HG03039 (cell line): ENCODE measurements at regions not wholly inside any gene's neighbourhood (a gene's known extent, or its start where the extent isn't known, plus 50 kb on each side); places are given as distances from the start of the nearest gene placed in this dataset.
A peak's percentile ranks its signal among the peaks of the same experiment; 100 is the strongest.

Experiments used
- ATAC-seq: cut with Tn5 transposase; IDR thresholded peaks from one replicate; pipeline ENCODE4 v1.9.1; 2021; ENCODE audit warnings: mild to moderate bottlenecking, moderate library complexity; ENCODE audit not compliant: unreplicated experiment

DNA sequence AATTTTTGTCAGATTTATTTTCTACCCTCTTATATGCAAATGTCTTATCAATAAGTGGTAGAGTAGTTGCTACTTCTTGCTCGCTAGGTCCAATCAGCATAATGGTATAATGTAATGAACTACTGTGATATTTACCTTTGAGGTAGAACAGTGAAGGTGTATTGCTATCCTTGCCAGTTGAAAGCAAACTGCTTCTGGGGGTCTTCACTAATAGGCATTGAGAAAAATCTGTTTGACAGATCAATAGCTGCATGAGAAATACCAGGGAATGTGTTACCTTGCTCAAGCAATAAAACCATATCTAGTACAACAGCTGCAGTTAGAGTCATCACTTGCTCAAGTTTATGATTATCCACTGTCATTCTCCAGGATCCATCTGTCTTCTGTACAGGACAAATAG is 50.1 kb upstream of the EFEMP1 start:
- ATAC-seq, result no peak

DNA sequence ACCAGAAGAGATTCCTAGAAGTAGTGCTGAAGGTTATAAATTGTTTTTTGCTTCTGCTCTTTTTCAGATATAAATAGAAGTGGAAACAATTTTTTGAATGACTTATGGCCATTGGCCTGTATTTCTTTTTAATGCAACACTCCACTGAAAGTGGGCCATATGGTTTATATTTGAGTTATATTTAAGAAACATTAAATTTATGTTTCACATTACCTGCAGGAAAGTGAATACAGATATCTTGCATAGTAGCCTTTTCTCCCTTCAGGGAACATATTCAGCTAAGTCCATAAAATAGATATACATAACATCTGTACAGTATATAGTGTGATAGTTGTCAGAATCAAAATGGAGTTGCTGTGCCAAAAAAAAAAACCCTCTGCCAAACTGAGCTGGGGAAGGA is 53.1 kb upstream of the EFEMP1 start:
- no peak for ATAC-seq

DNA sequence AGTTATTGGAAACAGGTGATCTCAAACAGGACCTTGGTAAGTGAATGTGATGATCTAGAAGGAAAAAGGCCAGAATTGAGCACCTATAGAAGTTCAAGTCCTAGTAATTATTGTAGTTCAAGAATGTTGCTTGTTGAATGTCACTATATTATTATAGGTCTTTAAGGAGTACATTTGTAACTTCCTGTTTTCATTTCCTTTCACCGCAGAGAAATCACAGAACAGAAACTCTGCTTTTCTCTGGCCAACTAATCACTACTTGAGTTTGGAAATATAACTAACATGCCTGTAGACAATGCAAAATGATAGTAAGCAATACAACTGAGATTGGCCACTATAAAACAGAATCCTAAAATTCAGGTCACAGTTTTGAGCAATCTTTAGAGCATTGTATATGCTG is 61.8 kb upstream of the EFEMP1 start:
- ATAC-seq, result peak; percentile 73

DNA sequence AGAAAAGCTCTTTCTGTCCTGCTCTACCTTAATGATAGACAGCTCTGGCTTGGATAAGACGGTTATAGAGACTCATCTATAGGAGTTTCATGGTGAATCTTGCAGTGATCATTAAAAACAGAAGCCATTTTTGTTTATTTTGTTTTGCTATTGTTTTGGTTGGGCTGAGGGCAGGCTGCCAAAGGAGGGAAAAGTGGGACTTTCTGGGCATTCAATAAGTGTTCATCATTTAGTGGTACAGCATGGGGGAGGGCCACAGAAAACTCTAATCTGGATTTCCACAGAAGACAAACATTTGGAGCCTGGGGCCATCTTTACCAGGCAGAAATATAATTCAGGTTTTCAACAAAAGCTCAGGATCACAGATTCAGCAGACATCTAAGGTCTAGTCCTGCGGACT is 62.4 kb upstream of the EFEMP1 start:
- ATAC-seq, result no peak

DNA sequence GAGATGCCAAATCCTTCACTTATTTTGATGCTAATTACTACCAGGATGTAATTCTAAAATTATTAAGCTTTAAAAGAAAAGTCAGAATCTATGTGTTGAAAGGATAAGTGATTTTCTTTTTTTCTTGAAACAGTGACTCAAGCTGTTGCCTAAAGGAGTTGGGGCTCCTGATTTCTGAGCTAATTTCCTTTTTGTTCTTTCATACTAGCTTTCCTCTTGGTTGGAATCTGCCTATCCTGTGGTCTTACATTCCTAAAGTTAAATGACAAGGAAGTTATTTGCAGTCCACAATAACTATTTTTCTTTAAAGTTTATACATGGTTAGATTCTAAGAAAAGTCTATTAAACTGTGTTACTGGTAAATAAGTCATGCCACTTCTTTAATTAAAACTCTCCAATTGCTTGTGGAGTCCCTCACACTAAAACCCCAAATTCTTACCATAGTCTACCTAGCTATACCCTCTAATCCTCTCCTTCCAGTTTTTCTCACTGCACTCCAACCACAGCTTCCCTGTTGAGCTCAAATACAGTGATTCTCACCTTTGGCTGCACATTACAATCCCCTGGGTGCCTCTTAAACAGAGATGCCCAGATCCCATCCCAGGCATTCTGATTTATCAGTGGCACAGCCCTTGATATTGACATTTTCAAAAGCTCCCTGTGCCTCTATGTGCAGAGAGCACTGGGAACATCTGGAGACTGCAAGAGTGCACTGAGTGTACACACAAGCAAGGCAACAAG is 63.3 kb upstream of the EFEMP1 start:
- no peak for ATAC-seq

DNA sequence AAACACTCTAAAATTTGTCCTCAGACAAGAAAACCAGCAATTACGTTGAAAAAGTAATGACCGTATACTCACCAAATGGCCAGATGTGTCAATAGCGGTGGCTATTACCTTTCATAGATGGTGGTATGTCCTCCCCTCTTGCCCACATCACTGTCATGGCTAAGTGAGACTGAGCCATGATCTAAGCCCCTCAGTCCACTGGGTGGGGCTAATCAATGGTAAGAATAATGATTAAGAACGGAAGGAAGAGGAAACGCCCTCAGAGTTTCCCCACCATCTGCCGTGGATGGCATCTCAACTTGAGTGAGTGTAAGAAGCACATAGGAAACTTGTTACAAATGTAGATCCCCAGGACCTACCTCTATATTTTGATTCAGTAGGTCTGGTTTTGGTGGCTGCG is 65.8 kb upstream of the EFEMP1 start:
- ATAC-seq, result no peak

DNA sequence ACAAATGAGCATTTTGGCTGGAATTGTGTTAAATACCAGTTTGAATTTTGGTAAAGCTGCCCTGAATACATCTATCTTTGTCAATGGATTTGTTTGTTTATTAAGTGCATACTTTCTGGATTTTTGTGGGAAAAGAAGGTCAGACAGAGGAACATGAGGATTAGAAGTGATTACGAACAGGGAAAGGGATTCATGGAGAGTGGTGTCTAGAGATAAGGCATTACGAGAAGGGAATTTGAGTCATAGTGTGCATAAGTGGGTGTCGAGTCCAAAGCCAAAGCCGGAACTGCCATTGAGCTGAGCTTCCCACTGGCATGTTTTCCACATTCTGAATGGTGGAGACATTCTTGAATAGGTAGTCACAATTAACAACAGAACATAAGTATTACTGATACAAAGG is 68.9 kb upstream of the EFEMP1 start:
- no peak for ATAC-seq

DNA sequence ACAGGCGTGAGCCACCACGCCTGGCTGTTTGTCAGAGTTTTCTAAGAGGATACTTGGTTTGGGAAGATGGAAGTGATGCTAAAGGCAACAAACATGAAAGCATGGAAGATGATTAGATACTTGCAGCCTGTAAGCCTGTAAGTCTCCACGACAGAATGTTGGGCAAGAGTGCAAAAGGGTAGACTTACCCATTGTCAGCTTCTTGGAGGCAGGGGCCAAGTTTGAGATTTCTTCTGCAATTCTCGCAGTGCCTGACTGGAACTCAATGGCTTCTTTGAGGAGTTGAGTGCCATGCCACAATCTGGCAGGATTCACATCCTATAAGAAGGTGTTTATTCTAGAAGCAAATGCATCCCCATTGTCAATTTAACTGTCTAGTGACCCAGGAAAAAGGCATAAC is 70.1 kb upstream of the EFEMP1 start:
- ATAC-seq, result no peak

DNA sequence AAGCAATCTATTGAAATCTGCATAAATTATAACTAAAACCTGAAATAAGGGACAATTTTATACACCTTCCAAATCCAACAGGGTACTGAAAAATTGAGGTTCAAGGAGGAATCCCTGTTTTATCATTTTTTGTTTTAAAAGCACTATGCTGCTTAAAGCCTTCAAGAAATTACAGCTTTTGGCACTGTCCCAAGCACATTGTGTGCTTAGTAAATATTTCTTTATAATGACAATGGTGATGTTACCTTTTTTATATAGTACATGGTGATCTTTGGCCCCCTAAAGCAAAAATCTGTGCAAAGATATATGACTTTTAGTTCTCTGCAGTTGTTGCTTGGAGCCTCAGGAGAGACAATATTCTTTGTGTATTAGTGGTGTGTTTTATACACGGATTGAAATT is 71.6 kb upstream of the EFEMP1 start:
- no peak for ATAC-seq

DNA sequence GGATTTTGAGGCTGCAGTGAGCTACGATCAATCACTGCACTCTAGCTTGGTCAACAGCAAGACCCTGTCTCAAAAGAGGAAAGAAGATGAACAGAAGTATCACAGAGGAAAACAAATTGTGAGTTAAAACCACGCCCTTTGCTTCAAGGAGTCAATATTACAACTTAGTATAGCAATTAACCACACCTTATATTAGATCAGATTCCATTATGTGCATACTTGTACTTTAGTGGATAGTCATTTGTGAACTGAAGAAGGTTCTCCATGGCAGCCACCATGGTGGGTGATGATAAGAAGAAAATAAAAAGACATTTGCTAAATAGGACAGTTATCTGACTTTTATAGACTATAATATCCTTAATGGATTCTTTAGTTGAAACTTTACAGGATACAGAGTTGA is 72.3 kb upstream of the EFEMP1 start:
- ATAC-seq, result no peak

DNA sequence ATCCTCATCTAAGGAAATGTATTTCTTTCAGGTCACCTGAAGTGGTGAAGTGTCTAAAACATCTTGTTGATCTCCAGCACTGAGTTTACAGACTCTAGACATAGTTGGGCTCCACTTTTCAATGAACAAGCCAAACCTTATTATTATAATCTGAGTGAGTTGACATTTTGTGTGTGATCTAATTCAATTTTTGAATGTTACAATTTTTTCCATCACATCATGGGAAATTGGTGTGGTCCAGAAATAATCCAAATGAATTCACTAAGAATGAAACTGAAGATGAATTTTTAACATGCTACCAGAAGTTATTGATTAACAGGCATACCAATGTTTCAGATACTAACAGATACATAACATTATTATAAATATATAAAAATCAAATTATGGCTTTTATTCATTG is 75.6 kb upstream of the EFEMP1 start:
- no peak for ATAC-seq

DNA sequence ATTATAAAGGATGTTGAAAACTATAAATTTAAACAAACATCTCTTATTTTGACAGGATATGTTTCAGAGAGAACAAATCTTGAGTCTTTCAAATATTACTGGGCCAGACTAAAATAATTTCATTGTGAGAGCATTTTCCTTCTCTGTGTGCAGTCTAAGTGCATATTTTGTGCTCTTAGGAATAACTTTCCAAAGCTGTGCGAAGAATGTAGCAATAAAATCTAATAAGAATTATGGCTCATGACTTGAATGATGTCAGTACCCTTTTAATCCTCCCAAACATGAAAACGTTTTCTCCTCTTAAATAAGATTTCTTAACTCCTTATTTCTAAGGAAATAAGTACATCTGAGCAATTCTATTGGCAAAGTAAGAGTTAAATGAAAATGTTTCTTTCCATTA is 76.2 kb upstream of the EFEMP1 start:
- ATAC-seq, result no peak

DNA sequence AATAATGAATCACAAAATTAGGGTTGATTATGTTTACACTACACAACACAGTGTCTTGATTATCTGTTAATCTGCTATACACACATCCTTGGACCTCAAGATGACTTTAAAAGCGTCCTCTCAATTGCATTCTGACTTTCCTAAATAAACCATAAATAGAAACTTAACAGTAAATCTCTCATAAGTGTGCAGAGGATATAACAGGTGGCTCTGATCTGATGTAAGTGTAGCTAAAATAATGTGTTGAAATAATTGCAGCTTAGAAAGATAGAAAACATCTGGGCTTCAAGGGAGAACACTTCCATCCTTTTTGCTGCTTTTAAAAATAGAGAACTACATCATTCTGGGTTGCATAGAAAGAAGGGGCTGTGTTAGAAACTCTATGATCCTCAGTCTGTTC is 78.4 kb upstream of the EFEMP1 start:
- ATAC-seq, result no peak

DNA sequence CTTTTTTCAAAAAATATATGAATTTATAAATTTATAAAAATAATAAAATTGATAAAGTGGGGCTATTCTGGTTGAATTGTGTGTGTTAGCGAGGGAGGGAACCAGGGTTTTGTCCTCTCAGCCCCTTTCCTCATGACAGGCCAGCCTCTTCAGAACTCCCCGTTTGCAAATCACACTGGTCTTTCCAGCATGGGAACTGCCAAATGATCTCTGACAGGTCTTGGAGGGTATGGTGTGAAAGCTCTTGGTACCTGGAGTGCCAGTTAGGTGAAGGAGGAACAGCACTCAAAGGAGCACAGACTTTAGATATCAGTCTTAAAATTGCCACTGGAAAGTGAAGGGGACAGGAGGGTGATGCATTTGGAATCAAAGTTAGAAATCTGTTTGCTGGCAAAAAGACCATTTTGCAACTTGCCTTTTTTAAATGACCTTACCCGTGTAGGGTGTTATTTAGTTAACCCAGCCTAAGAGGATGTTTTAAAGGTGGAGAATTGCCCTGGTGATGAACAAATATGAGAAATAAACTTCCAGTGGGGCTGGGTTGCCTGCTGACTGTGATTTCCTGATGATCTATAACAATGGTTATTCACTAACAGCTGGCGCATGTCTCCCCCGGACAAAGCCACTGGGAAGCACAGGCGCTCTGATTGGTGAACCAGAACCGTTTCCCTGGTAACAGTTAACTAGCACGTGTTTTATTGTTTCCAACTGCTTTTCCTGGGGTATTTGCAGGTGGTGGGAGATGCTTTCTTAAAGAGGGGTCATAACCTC is 85.3 kb upstream of the EFEMP1 start:
- ATAC-seq, result no peak

DNA sequence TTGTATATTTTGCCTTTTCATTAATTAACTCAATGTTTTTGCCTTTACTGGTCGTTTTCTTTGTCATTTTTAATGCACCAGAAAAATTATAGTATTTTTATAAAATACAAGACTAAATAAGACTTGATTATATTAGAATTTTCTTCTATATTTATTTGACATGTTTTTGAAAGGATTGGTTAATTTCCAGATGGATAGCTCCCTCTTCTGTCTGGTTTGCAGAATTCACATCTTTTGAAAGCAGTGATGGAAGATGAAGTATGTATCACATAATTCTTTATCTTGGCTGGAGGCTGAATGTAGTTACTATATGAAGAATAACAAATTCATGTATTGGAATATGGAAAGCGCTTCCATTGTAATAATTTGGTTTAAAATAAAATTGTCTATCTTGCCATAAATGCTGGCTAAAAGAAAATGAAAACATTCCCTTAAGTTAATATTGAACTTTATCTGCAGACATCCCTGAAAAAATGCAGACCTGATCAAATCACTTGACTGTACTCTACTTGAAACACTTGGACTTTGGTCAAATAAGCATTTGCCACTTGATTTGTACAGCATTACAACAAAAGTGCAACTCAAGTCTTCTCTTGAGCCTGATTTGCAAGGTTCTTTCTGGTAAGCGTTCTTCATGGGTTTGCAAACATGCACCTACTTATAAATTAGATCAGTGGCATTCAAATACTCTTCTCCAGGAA is 86.3 kb upstream of the EFEMP1 start:
- ATAC-seq, result no peak

DNA sequence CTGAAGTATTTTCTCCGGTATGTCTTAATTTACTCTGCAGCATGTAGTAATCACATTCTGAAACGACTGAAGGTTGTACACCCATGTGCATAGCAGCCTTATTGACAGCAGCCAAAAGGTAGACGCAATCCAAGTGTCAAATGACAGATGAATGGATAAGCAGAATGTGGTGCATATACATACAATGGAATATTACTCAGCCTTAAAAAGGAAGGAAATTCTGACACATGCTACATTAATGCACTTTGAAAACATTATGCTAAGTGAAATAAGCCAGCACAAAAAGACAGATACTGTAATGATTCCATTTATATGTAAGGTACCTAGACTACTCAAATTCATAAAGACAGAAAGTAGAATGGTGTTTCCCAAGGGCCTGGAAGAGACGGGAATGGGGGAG is 88.0 kb upstream of the EFEMP1 start:
- no peak for ATAC-seq

DNA sequence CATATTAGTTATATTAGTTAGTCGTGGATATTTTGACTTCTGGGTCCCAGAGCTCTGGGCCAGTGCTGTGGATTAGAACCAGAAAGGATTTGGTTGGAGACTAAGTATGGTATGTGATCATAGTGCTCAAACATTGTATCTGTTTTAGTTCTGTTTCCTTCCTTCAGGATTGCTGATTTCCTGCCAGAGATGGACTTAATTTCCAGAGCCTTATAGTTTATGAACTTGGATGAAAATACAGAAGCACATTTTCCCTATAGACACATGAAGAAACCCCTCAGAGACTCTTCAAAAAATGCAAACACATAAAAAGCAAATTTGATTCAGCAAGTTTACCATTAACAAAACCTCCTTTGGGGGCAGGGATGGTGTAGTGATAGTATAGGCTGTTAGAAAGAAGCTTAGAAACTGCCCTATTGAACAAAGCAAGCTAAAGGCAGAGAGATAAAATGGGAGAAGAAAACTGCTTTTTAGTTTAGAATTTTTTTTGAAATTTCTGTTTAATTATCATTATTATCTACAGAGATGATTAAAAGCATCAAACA is 88.7 kb upstream of the EFEMP1 start:
- no peak for ATAC-seq

DNA sequence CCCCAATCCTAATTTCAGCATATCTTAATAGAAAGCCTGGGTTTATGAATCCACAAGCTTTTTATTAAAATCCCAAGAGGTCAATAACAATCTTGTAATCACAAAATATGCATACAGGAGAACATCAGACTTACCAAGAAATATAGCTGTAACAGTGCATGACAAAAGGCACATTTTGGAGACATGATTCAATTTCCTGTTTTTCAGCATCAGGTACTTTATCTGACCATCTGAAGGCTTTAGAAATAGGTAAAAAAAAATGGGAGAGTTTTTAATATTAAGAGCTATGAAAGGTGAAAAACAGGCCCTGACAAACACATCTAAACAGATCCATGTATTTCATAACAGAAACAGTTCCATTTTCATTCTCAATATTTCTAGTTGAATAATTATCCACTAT is 89.9 kb upstream of the EFEMP1 start:
- ATAC-seq, result no peak

DNA sequence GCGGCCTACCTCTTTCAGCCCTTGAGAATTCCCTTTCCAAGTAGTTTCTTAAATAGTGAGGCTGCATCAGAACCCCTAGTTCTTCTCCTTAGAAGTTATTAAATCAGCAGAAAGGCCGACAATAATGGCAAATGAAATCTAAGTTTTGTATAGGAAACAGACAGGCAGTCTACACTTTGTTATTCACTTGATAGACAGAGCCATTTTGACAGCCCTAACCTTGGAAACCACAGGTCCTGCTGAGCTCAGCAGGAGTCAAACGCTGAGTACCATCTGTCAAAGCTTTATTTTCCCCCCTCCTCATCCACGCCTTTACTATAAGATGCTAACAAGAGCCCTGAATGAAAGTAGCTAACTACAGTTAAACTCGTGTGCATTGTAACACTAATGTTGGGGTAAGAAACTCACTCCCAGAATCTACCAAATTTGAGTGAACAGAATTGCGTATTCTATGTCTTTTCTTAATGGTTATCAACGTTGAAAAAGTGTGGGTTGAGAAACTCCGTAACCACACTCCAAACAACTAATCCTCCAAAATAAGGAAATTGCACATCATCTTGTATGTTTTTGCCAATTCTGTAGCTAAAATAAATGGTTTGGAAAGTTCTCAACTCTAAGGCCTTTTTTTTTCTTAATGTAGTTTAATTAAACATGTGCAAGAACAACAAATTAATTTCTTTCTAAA is 90.6 kb upstream of the EFEMP1 start:
- no peak for ATAC-seq

DNA sequence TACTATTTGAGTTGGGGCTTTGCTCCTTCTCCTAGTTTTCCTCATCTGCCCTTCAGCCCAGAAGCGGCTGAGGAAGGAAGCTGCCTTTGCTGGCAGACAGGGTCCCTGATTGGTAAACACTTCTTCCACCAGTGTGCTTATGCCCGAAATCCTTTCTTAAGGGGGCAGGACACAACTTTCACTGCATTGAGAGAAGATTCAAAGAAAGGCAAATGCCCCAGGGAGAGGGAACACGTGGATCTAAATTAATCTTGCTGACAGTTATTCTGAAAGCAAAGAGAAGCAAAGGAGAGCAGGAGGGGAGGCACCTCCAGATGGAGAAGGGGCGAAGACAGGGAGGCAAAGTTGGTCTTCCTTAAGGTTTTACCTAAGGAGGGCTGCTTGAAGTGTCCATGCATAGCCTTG is 92.1 kb upstream of the EFEMP1 start:
- ATAC-seq, result no peak

DNA sequence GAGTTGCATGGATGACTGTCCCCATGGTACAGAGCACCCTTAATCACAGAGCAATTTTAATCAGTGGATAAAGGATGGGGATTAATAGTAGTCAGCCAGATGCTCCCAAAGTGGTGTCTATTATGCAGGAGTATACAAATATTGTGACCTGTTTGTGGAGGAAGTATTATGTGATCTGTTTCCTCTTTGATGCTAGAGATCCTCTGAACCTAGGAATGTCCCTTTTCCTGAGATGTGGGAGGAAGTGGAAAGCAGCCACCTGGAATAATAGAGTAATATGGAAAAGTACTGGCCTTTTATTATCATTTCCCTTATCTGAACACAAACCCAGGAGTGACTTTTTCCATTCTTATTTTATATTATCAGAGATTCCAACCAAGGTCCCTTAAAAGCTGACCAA is 94.2 kb upstream of the EFEMP1 start:
- no peak for ATAC-seq
